Lower lobe of right lung (tissue), 2 donors: ENCODE measurements at regions not wholly inside any gene's neighbourhood (a gene's known extent, or its start where the extent isn't known, plus 50 kb on each side); places are given as distances from the start of the nearest gene placed in this dataset.
"Not testable (repeated sequence)": the region's sequence is repeated elsewhere in the genome, so short reads cannot be mapped to it uniquely, and the experiment has no call there.

Source experiments
- ATAC-seq, 2 donors: fragments of 200-7000 bp; cut with Tn5 transposase; one replicate each; pipeline ENCODE4 v1.9.1; 2020 to 2022; ENCODE audit warnings: mild to moderate bottlenecking in 2 of 2, moderate library complexity in 2 of 2
- DNase-seq: peaks from one replicate; pipeline ENCODE4 v3.0.0-alpha.2; 2020
- H3K27ac ChIP-seq: fragments of 200-600 bp; one replicate; pipeline ENCODE4 v1.8.0; 2022
- H3K27me3 ChIP-seq: fragments of 200-600 bp; one replicate; pipeline ENCODE4 v1.8.0; 2022; ENCODE audit warnings: low read depth
- H3K36me3 ChIP-seq: fragments of 200-600 bp; one replicate; pipeline ENCODE4 v1.8.0; 2022; ENCODE audit warnings: mild to moderate bottlenecking
- H3K4me1 ChIP-seq: fragments of 200-600 bp; one replicate; pipeline ENCODE4 v1.8.0; 2022
- H3K4me3 ChIP-seq: fragments of 200-600 bp; one replicate; pipeline ENCODE4 v1.8.0; 2022; ENCODE audit warnings: mild to moderate bottlenecking
- H3K9me3 ChIP-seq: fragments of 200-600 bp; one replicate; pipeline ENCODE4 v1.8.0; 2022
- intact Hi-C: fragments of 100-400 bp; cut with DNase I; formaldehyde crosslinking; loops from one replicate; pipeline ENCODE4 v1.11.0; 2022
- TF ChIP-seq, protein P1 (sequence below): fragments of 200-600 bp; IDR thresholded peaks from one replicate; pipeline ENCODE4 v1.8.0; 2022; ENCODE audit warnings: antibody characterized with exemption, mild to moderate bottlenecking
- donor health status: DM: no; HTN: yes; CAD: no; lungs with severe emphysema.

- Histone ChIP-seq H3K4me3 (no peak overlapping the region), H3K36me3 (no peaks in the 10 kb centered on the region), H3K4me1 (no peaks in the 10 kb centered on the region), H3K9me3 (no peaks in the 10 kb centered on the region), H3K27ac (no peak overlapping the region), H3K27me3 (no peaks in the 10 kb centered on the region)
- intact Hi-C loops = no loop called here
- TF ChIP-seq, protein P1, sequence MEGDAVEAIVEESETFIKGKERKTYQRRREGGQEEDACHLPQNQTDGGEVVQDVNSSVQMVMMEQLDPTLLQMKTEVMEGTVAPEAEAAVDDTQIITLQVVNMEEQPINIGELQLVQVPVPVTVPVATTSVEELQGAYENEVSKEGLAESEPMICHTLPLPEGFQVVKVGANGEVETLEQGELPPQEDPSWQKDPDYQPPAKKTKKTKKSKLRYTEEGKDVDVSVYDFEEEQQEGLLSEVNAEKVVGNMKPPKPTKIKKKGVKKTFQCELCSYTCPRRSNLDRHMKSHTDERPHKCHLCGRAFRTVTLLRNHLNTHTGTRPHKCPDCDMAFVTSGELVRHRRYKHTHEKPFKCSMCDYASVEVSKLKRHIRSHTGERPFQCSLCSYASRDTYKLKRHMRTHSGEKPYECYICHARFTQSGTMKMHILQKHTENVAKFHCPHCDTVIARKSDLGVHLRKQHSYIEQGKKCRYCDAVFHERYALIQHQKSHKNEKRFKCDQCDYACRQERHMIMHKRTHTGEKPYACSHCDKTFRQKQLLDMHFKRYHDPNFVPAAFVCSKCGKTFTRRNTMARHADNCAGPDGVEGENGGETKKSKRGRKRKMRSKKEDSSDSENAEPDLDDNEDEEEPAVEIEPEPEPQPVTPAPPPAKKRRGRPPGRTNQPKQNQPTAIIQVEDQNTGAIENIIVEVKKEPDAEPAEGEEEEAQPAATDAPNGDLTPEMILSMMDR = no peak
- ATAC-seq (no peak), DNase-seq (no peak)
Measured at GRCh38 chr11:50088231-50088630, 55.6 kb downstream of the OR4C45 start.

GRCh38 chr11:50098186-50098725 lies 65.6 kb downstream of the OR4C45 start:
- TF ChIP-seq, protein P1 = no peak
- Histone ChIP-seq H3K4me3 (no peak overlapping the region), H3K27ac (no peak overlapping the region), H3K4me1 (no peaks in the 10 kb centered on the region), H3K36me3 (no peaks in the 10 kb centered on the region), H3K9me3 (no peaks in the 10 kb centered on the region), H3K27me3 (no peaks in the 10 kb centered on the region)
- intact Hi-C loops = no loop called here
- no peak for ATAC-seq
- no peak for DNase-seq

- ATAC-seq (peak in 1 of 2 donors; percentile 51), DNase-seq (no peak)
- H3K4me3 ChIP-seq = no peak overlapping the region
- TF ChIP-seq, protein P1 = no peak
- H3K9me3 ChIP-seq = no peaks in the 10 kb centered on the region
- no peaks in the 10 kb centered on the region for H3K36me3 ChIP-seq
- no peak overlapping the region for H3K27ac ChIP-seq
- intact Hi-C loops = no loop called here
- H3K27me3 ChIP-seq = no peaks in the 10 kb centered on the region
- H3K4me1 ChIP-seq = no peaks in the 10 kb centered on the region
Measured at GRCh38 chr11:50102916-50103315, 70.2 kb downstream of the OR4C45 start.

- H3K4me1 ChIP-seq, H3K36me3 ChIP-seq, ATAC-seq, H3K4me3 ChIP-seq, H3K9me3 ChIP-seq, H3K27ac ChIP-seq, H3K27me3 ChIP-seq, intact Hi-C loops, DNase-seq: not testable (repeated sequence)
Measured at GRCh38 chr11:50140686-50141085, 108.0 kb downstream of the OR4C45 start.

DNA sequence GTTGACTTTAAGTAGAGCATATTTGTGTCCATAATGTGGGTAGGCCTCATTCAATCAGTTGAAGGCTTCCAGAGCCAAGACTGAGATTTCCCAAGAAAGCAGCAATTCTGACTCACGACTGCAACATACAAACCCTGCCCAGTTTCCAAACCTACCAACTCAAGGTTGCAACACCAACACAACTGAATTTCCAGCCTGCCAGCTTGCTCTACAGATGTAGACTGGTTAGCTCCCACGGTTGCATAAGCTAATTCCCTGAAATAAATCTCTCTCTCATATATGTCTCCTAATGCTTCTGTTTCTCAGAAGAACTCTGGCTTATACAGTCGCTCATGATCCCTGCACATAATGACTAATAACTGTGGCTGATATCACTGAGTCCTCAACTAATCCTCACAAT lies 113.6 kb downstream of the OR4C45 start:
- ATAC-seq, H3K9me3 ChIP-seq, intact Hi-C loops, H3K36me3 ChIP-seq, H3K4me3 ChIP-seq, H3K27me3 ChIP-seq, DNase-seq, H3K4me1 ChIP-seq, H3K27ac ChIP-seq: not testable (repeated sequence)

GRCh38 chr11:50147946-50148345 lies 115.3 kb downstream of the OR4C45 start:
- DNase-seq, H3K27me3 ChIP-seq, H3K9me3 ChIP-seq, H3K4me1 ChIP-seq, H3K27ac ChIP-seq, H3K4me3 ChIP-seq, ATAC-seq, intact Hi-C loops, H3K36me3 ChIP-seq: not testable (repeated sequence)

DNA sequence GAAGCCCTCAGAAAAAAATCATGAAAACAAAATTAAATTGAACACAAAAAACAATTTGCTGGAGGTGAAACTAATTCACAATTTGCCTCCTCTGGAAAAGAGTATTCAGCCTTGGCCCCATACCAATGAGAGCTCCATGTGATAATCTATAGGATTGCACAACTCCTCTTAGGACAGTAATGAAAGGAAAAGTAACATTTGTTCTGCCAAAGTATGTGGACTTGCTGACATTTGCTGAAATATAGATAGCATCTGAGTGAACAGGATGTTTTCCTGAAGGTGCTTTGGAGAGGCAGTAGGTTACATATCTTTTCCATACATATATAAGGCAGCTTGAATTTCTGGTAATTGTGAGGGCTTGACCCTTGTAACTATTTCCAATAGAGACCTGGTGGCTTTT lies 122.8 kb downstream of the OR4C45 start:
- Histone ChIP-seq H3K27me3 (no peaks in the 10 kb centered on the region), H3K9me3 (no peaks in the 10 kb centered on the region), H3K36me3 (no peaks in the 10 kb centered on the region), H3K27ac (no peak overlapping the region), H3K4me3 (no peak overlapping the region), H3K4me1 (no peaks in the 10 kb centered on the region)
- ATAC-seq (no peak), DNase-seq (no peak)
- intact Hi-C loops = no loop called here
- TF ChIP-seq, protein P1 = no peak
